ENCODE measurements at regions not wholly inside any gene's neighbourhood (a gene's known extent, or its start where the extent isn't known, plus 50 kb on each side); places are given as distances from the start of the nearest gene placed in this dataset.

DNA sequence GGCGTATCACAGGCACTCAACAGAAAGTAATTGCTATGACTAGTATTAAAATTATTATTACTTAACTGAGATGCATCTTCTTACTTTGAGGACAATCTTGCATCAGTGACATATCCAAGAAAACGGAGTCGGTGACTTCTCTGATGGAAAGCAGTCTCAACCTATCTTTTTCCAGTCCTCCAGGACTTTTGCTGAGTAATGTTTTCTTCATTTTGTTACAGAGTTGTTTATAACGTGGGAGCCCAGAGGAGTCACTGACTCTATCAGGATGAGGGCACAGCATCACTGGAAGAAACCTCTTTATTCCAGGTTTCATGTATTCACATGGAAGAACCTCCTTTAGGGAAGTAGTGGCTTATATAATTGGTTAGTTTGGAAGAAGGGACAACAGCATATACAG lies 51.5 kb upstream of the MELK start:
- ATAC-seq (no peak), DNase-seq (no peak)
- Histone ChIP-seq H3K4me1 (no peaks in the 10 kb centered on the region), H3K27me3 (no peaks in the 10 kb centered on the region), H3K9me3 (no peaks in the 10 kb centered on the region), H3K4me3 (no peak overlapping the region), H3K27ac (no peak overlapping the region), H3K36me3 (no peaks in the 10 kb centered on the region)
- TF ChIP-seq, protein P1, sequence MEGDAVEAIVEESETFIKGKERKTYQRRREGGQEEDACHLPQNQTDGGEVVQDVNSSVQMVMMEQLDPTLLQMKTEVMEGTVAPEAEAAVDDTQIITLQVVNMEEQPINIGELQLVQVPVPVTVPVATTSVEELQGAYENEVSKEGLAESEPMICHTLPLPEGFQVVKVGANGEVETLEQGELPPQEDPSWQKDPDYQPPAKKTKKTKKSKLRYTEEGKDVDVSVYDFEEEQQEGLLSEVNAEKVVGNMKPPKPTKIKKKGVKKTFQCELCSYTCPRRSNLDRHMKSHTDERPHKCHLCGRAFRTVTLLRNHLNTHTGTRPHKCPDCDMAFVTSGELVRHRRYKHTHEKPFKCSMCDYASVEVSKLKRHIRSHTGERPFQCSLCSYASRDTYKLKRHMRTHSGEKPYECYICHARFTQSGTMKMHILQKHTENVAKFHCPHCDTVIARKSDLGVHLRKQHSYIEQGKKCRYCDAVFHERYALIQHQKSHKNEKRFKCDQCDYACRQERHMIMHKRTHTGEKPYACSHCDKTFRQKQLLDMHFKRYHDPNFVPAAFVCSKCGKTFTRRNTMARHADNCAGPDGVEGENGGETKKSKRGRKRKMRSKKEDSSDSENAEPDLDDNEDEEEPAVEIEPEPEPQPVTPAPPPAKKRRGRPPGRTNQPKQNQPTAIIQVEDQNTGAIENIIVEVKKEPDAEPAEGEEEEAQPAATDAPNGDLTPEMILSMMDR (IDR thresholded peaks at IDR 0.05 in 4 of 5, conservative IDR thresholded peaks at IDR 0.05 in 1 of 5), result no peak
- no peak for TF ChIP-seq POLR2A (IDR thresholded peaks at IDR 0.05)
- in situ Hi-C loops (cut with MboI; ENCODE audit: low sequenced_read_pairs in 4 of 4), result no loop called here
- intact Hi-C loops (cut with DNase I; ENCODE audit: low total_unique reads), result no loop called here

DNA sequence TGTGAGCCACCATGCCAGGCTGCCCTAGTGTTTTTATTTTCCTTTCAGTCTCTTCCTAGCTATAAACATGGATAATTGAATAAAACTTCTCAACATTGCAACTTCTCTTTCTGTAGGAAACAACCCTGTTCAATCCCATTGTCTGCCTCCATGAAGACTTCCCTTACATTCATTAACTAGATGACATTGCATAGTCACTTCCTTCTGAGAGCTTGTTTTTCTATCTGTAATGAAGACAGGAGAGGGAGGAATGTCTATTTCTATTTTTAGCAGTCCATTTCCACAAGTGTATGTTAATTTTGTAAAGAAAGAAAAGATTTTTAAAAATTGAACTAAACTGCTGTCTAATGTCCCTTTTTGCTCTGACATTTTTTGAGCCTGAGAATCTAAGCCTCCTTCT lies 55.6 kb upstream of the MELK start:
- H3K9me3 ChIP-seq, result no peaks in the 10 kb centered on the region
- H3K36me3 ChIP-seq, result no peaks in the 10 kb centered on the region
- TF ChIP-seq, protein P1 (IDR thresholded peaks at IDR 0.05 in 4 of 5, conservative IDR thresholded peaks at IDR 0.05 in 1 of 5), result no peak
- no peak for TF ChIP-seq POLR2A (IDR thresholded peaks at IDR 0.05)
- intact Hi-C loops (cut with DNase I; ENCODE audit: low total_unique reads), result no loop called here
- H3K27me3 ChIP-seq, result no peaks in the 10 kb centered on the region
- no peak for ATAC-seq
- DNase-seq, result no peak
- no peak overlapping the region for H3K4me3 ChIP-seq
- no peaks in the 10 kb centered on the region for H3K4me1 ChIP-seq
- in situ Hi-C loops (cut with MboI; ENCODE audit: low sequenced_read_pairs in 4 of 4), result no loop called here
- H3K27ac ChIP-seq, result no peak overlapping the region

DNA sequence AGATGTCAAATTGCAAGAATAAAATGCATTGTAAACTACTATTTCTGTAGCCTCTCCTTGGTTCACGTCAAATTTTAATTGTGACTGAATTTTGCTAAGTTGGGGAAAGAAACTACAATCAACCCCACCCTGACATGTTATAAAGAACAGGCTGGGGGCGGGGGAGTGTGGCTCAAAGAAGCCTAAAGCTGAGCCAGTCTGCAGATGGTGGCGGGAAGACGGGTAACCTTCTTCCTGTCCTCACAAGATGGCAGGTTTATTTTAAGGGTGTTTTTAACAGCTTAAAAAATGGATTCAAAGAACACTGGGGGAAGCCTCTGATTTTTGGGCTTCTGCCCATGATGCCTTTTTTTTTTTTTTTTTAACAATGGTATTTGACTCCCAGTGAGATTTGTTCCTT lies 68.5 kb upstream of the MELK start:
- no peak for DNase-seq
- no peak for ATAC-seq
- H3K36me3 ChIP-seq, result no peaks in the 10 kb centered on the region
- no peaks in the 10 kb centered on the region for H3K27me3 ChIP-seq
- in situ Hi-C loops (cut with MboI; ENCODE audit: low sequenced_read_pairs in 4 of 4), result no loop called here
- intact Hi-C loops (cut with DNase I; ENCODE audit: low total_unique reads), result loop anchor here (5.0 kb wide), 1 partner anchor 68 kb away; the partner anchor contains the start of gene MELK
- H3K27ac ChIP-seq, result no peak overlapping the region
- no peaks in the 10 kb centered on the region for H3K9me3 ChIP-seq
- H3K4me3 ChIP-seq, result no peak overlapping the region
- TF ChIP-seq, protein P1 (IDR thresholded peaks at IDR 0.05 in 4 of 5, conservative IDR thresholded peaks at IDR 0.05 in 1 of 5), result no peak
- no peak for TF ChIP-seq POLR2A (IDR thresholded peaks at IDR 0.05)
- H3K4me1 ChIP-seq, result no peaks in the 10 kb centered on the region

DNA sequence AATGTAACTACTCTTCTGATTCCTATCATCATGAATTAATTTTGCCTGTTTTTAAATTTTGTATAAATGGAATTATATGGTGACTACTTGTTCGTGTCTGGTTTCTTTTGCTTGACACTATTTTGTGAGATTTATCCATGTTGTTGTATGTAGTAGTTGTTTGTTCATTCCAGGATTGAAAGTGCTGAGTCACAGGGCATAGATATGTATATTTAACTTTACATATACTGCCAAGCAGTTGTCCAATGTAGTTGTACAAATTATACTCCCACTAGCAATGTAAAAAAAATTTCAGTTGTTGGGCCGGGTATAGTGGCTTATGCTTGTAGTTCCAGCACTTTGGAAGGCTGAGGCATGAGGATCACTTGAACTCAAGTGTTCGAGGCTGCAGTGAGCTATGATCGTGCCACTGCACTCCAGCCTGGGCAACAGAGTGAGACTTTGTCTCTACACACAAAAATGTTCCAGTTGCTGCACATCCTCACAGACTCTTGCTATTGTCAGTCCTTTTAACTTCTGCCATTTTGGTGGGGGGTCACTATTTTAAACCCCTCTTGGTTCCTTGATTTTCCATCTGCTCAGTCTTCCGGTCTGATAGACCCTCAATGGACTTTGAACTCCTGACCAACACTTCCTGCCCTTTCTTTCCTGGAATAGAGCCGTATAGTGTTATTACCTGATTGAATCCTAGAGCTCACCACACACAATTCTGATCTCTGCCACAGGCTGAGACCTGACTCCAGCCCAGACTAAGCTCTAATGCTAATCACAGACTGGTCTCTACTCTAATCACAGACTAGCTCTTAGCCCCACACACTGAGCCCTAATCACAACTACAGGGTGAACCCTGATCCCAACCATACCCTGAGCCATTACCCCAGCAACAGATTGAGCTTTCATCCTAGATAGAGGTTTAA lies 69.3 kb upstream of the MELK start:
- in situ Hi-C loops (cut with MboI; ENCODE audit: low sequenced_read_pairs in 4 of 4) (no loop called here), intact Hi-C loops (cut with DNase I; ENCODE audit: low total_unique reads) (loop anchor here (5.0 kb wide), 1 partner anchor 69 kb away; the partner anchor contains the start of gene MELK)
- no peak overlapping the region for H3K4me3 ChIP-seq
- H3K27ac ChIP-seq, result no peak overlapping the region
- ATAC-seq, result no peak
- H3K4me1 ChIP-seq, result no peaks in the 10 kb centered on the region
- H3K9me3 ChIP-seq, result no peaks in the 10 kb centered on the region
- no peak for DNase-seq
- TF ChIP-seq, protein P1 (IDR thresholded peaks at IDR 0.05 in 4 of 5, conservative IDR thresholded peaks at IDR 0.05 in 1 of 5), result no peak
- TF ChIP-seq POLR2A (IDR thresholded peaks at IDR 0.05), result no peak
- no peaks in the 10 kb centered on the region for H3K36me3 ChIP-seq
- no peaks in the 10 kb centered on the region for H3K27me3 ChIP-seq
